ENCODE measurements at regions not wholly inside any gene's neighbourhood (a gene's known extent, or its start where the extent isn't known, plus 50 kb on each side); places are given as distances from the start of the nearest gene placed in this dataset.
"Not testable (repeated sequence)": the region's sequence is repeated elsewhere in the genome, so short reads cannot be mapped to it uniquely, and the experiment has no call there.

- no peak for DNase-seq
These were observed 422.1 kb upstream of the SETBP1 start for GRCh38 chr18:44258576-44258975.

- no peak for DNase-seq
These were observed 421.1 kb upstream of the SETBP1 start for GRCh38 chr18:44259610-44260009.

- DNase-seq, result no peak
These were observed 415.3 kb upstream of the SETBP1 start for GRCh38 chr18:44265437-44265836.

GRCh38 chr18:44273298-44273697 is 407.4 kb upstream of the SETBP1 start:
- DNase-seq, result no peak

- DNase-seq, result no peak
These were observed 400.2 kb upstream of the SETBP1 start for GRCh38 chr18:44280479-44280878.

- DNase-seq, result no peak
These were observed 394.6 kb upstream of the SETBP1 start for GRCh38 chr18:44286049-44286448.

- no peak for DNase-seq
These were observed 390.2 kb upstream of the SETBP1 start for GRCh38 chr18:44290366-44290977.

GRCh38 chr18:44298566-44298965 is 382.1 kb upstream of the SETBP1 start:
- DNase-seq, result no peak

GRCh38 chr18:44309185-44309584 is 371.5 kb upstream of the SETBP1 start:
- DNase-seq, result no peak

GRCh38 chr18:44320619-44321460 is 359.8 kb upstream of the SETBP1 start:
- no peak for DNase-seq

- DNase-seq, result no peak
These were observed 358.7 kb upstream of the SETBP1 start for GRCh38 chr18:44321868-44322590.

GRCh38 chr18:44323125-44323524 is 357.6 kb upstream of the SETBP1 start:
- DNase-seq, result no peak

- DNase-seq, result no peak
These were observed 356.3 kb upstream of the SETBP1 start for GRCh38 chr18:44324361-44324760.

GRCh38 chr18:44325903-44326635 is 354.6 kb upstream of the SETBP1 start:
- no peak for DNase-seq

- no peak for DNase-seq
These were observed 348.8 kb upstream of the SETBP1 start for GRCh38 chr18:44331656-44332570.

GRCh38 chr18:44341759-44342158 is 338.9 kb upstream of the SETBP1 start:
- DNase-seq, result no peak

- no peak for DNase-seq
These were observed 338.5 kb upstream of the SETBP1 start for GRCh38 chr18:44342162-44342561.

- no peak for DNase-seq
These were observed 337.7 kb upstream of the SETBP1 start for GRCh38 chr18:44342946-44343345.

- no peak for DNase-seq
These were observed 337.1 kb upstream of the SETBP1 start for GRCh38 chr18:44343570-44343969.

GRCh38 chr18:44356566-44357157 is 324.0 kb upstream of the SETBP1 start:
- no peak for DNase-seq

GRCh38 chr18:44358402-44358801 is 322.3 kb upstream of the SETBP1 start:
- no peak for DNase-seq

GRCh38 chr18:44359741-44360140 is 320.9 kb upstream of the SETBP1 start:
- DNase-seq, result not testable (repeated sequence)
